PFSK-1 (cell line): ENCODE measurements at regions not wholly inside any gene's neighbourhood (a gene's known extent, or its start where the extent isn't known, plus 50 kb on each side); places are given as distances from the start of the nearest gene placed in this dataset.

Source experiments
- FOXP2 ChIP-seq: optimal IDR thresholded peaks from 2 replicates; pipeline ENCODE3; 2011; ENCODE audit warnings: borderline replicate concordance, control low read depth, inconsistent platforms; ENCODE audit not compliant: insufficient read depth; ENCODE audit errors: extremely low read length, extremely low read depth
- POLR2AphosphoS5 ChIP-seq: IDR thresholded peaks from 2 replicates; pipeline ENCODE4 v1.6.1; 2012; ENCODE audit warnings: low read depth, mild to moderate bottlenecking, control low read depth, low read length, moderate library complexity
- SIN3A ChIP-seq: IDR thresholded peaks from 2 replicates; pipeline ENCODE4 v1.6.1; 2012; ENCODE audit warnings: mild to moderate bottlenecking, low read length, moderate library complexity, borderline replicate concordance; ENCODE audit not compliant: insufficient read depth
- TAF1 ChIP-seq: IDR thresholded peaks from 2 replicates; pipeline ENCODE4 v1.6.1; 2012; ENCODE audit warnings: low read length, control low read depth, borderline replicate concordance; ENCODE audit not compliant: insufficient read depth
- TF ChIP-seq, protein P1 (sequence below), 2 experiments: IDR thresholded peaks; 2 replicates each; pipeline versions ENCODE4 v1.6.1 to v1.8.0; 2011 to 2012; ENCODE audit warnings: low read depth in 2 of 2, low read length in 2 of 2, control low read depth in 1 of 2, inconsistent platforms in 1 of 2, mild to moderate bottlenecking in 1 of 2, moderate library complexity in 1 of 2; ENCODE audit not compliant: insufficient read depth in 1 of 2

DNA sequence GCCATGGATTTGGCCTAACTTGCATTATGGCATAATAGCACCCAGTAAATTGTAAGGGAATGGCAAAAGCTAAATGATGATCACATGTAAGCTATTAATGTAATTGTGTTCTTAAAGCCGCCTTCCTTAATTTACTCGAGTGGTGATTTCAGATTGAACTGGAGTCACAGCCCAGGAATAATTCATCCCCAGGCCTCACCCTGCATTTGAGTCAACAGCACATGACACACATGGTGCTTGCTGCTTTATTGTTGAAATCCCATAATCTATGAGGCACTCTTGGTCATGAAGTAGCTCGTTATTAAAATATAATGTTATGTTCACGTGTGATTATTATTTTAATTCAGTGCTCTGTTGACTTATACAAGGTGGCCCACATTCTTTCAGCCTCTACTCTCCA lies 547.5 kb downstream of the VRK1 start:
- TF ChIP-seq TAF1 = no peak
- TF ChIP-seq, protein P1, sequence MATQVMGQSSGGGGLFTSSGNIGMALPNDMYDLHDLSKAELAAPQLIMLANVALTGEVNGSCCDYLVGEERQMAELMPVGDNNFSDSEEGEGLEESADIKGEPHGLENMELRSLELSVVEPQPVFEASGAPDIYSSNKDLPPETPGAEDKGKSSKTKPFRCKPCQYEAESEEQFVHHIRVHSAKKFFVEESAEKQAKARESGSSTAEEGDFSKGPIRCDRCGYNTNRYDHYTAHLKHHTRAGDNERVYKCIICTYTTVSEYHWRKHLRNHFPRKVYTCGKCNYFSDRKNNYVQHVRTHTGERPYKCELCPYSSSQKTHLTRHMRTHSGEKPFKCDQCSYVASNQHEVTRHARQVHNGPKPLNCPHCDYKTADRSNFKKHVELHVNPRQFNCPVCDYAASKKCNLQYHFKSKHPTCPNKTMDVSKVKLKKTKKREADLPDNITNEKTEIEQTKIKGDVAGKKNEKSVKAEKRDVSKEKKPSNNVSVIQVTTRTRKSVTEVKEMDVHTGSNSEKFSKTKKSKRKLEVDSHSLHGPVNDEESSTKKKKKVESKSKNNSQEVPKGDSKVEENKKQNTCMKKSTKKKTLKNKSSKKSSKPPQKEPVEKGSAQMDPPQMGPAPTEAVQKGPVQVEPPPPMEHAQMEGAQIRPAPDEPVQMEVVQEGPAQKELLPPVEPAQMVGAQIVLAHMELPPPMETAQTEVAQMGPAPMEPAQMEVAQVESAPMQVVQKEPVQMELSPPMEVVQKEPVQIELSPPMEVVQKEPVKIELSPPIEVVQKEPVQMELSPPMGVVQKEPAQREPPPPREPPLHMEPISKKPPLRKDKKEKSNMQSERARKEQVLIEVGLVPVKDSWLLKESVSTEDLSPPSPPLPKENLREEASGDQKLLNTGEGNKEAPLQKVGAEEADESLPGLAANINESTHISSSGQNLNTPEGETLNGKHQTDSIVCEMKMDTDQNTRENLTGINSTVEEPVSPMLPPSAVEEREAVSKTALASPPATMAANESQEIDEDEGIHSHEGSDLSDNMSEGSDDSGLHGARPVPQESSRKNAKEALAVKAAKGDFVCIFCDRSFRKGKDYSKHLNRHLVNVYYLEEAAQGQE (IDR thresholded peaks at IDR 0.05; ENCODE audit: insufficient read depth in 1 of 2, low read depth in 2 of 2, low read length in 2 of 2) = no peak

GRCh38 chr14:97346675-97347074 lies 549.5 kb downstream of the VRK1 start:
- TF ChIP-seq FOXP2 (no peak), SIN3A (no peak), TAF1 (no peak)
- TF ChIP-seq, protein P1 (IDR thresholded peaks at IDR 0.05; ENCODE audit: insufficient read depth in 1 of 2, low read depth in 2 of 2, low read length in 2 of 2) = no peak

GRCh38 chr14:97349463-97349862 lies 552.3 kb downstream of the VRK1 start:
- TF ChIP-seq TAF1 (no peak), FOXP2 (no peak), POLR2AphosphoS5 (no peak), SIN3A (no peak)
- TF ChIP-seq, protein P1 (IDR thresholded peaks at IDR 0.05; ENCODE audit: insufficient read depth in 1 of 2, low read depth in 2 of 2, low read length in 2 of 2) = no peak

GRCh38 chr14:97349946-97350345 lies 552.8 kb downstream of the VRK1 start:
- TF ChIP-seq, protein P1 (IDR thresholded peaks at IDR 0.05; ENCODE audit: insufficient read depth in 1 of 2, low read depth in 2 of 2, low read length in 2 of 2) = no peak
- TF ChIP-seq SIN3A (no peak), TAF1 (no peak), POLR2AphosphoS5 (no peak), FOXP2 (no peak)

GRCh38 chr14:97350415-97350814 lies 553.2 kb downstream of the VRK1 start:
- TF ChIP-seq, protein P1 (IDR thresholded peaks at IDR 0.05; ENCODE audit: insufficient read depth in 1 of 2, low read depth in 2 of 2, low read length in 2 of 2) = no peak
- TF ChIP-seq FOXP2 (no peak), POLR2AphosphoS5 (no peak), SIN3A (no peak), TAF1 (no peak)
